NT2/D1 (cell line): ENCODE measurements at regions not wholly inside any gene's neighbourhood (a gene's known extent, or its start where the extent isn't known, plus 50 kb on each side); places are given as distances from the start of the nearest gene placed in this dataset.

ENCODE experiments used
- SUZ12 ChIP-seq: IDR thresholded peaks from 2 replicates; pipeline ENCODE4 v1.6.1; 2011; ENCODE audit not compliant: insufficient read length, insufficient read depth; ENCODE audit errors: extremely low read depth
- YY1 ChIP-seq: IDR thresholded peaks from 2 replicates; pipeline ENCODE4 v1.6.1; 2011; ENCODE audit not compliant: insufficient read length, insufficient read depth
- ZNF274 ChIP-seq: IDR thresholded peaks from 2 replicates; pipeline ENCODE4 v1.6.1; 2011; ENCODE audit warnings: mild to moderate bottlenecking, low read depth, low read length

- TF ChIP-seq ZNF274 (no peak), YY1 (no peak), SUZ12 (no peak)
These were observed 405.8 kb downstream of the TMEM182 start for GRCh38 chr2:103167599-103167998.
